SK-N-MC (cell line): ENCODE measurements at regions not wholly inside any gene's neighbourhood (a gene's known extent, or its start where the extent isn't known, plus 50 kb on each side); places are given as distances from the start of the nearest gene placed in this dataset.

Source experiments
- DNase-seq: peaks from one replicate; pipeline ENCODE4 v3.0.0-alpha.2; 2011; ENCODE audit warnings: low read depth, low spot score
- H3K27ac ChIP-seq: fragments of 200-600 bp; sonication (generic); 2 replicates; pipeline ENCODE4 v1.5.1; 2016; ENCODE audit warnings: mixed run types
- H3K36me3 ChIP-seq: fragments of 200-600 bp; sonication (generic); 2 replicates; pipeline ENCODE4 v1.6.1; 2017; ENCODE audit warnings: antibody characterized with exemption, low read length, mixed read lengths; ENCODE audit not compliant: insufficient read depth
- H3K4me3 ChIP-seq: fragments of 200-600 bp; sonication (generic); 2 replicates; pipeline ENCODE4 v1.5.1; 2016
- H3K9ac ChIP-seq: fragments of 200-600 bp; sonication (generic); 2 replicates; pipeline ENCODE4 v1.8.0; 2017; ENCODE audit warnings: mixed run types, mixed read lengths; ENCODE audit not compliant: insufficient read length
- H3K9me3 ChIP-seq: fragments of 200-600 bp; sonication (generic); 2 replicates; pipeline ENCODE4 v1.6.1; 2017; ENCODE audit warnings: low read depth, mild to moderate bottlenecking, antibody characterized with exemption, low read length, moderate library complexity, mixed read lengths
- EZH2 ChIP-seq: fragments of 200-600 bp; sonication (generic); IDR thresholded peaks from one replicate; pipeline ENCODE4 v1.6.1; 2017; ENCODE audit warnings: antibody characterized with exemption
- FOXP2 ChIP-seq: optimal IDR thresholded peaks from 2 replicates; pipeline ENCODE3; 2011; ENCODE audit warnings: mild to moderate bottlenecking, moderate library complexity; ENCODE audit not compliant: insufficient read depth; ENCODE audit errors: extremely low read length, control extremely low read depth
- POLR2AphosphoS5 ChIP-seq: IDR thresholded peaks from 2 replicates; pipeline ENCODE4 v1.6.1; 2012; ENCODE audit warnings: mild to moderate bottlenecking, low read depth, low read length, borderline replicate concordance

- TF ChIP-seq FOXP2 (no peak), EZH2 (no peak), POLR2AphosphoS5 (no peak)
- no peak overlapping the region for H3K27ac ChIP-seq
- DNase-seq: no peak
- H3K36me3 ChIP-seq: no peaks in the 10 kb centered on the region
- no peak overlapping the region for H3K9ac ChIP-seq
- H3K9me3 ChIP-seq: no peaks in the 10 kb centered on the region
- no peak overlapping the region for H3K4me3 ChIP-seq
These were observed 572.0 kb upstream of the LINC00305 start for GRCh38 chr18:64720781-64721464.

- Histone ChIP-seq H3K36me3 (no peaks in the 10 kb centered on the region), H3K27ac (peak overlapping the region; percentile 50; the same call in 1 of the 2 replicates), H3K4me3 (no peak overlapping the region), H3K9ac (no peak overlapping the region), H3K9me3 (no peaks in the 10 kb centered on the region)
- no peak for DNase-seq
- TF ChIP-seq EZH2 (no peak), FOXP2 (no peak), POLR2AphosphoS5 (no peak)
These were observed 569.9 kb upstream of the LINC00305 start for GRCh38 chr18:64718808-64719207.

GRCh38 chr18:64717026-64717425, 568.1 kb upstream of the LINC00305 start:
- DNase-seq: no peak
- no peaks in the 10 kb centered on the region for H3K36me3 ChIP-seq
- no peak overlapping the region for H3K9ac ChIP-seq
- no peak overlapping the region for H3K27ac ChIP-seq
- no peak for TF ChIP-seq POLR2AphosphoS5
- no peak for TF ChIP-seq FOXP2
- no peak for TF ChIP-seq EZH2
- H3K4me3 ChIP-seq: no peak overlapping the region
- H3K9me3 ChIP-seq: no peaks in the 10 kb centered on the region

- no peak overlapping the region for H3K4me3 ChIP-seq
- no peaks in the 10 kb centered on the region for H3K9me3 ChIP-seq
- no peak for DNase-seq
- H3K9ac ChIP-seq: no peak overlapping the region
- no peaks in the 10 kb centered on the region for H3K36me3 ChIP-seq
- no peak overlapping the region for H3K27ac ChIP-seq
- TF ChIP-seq FOXP2 (no peak), POLR2AphosphoS5 (no peak), EZH2 (no peak)
These were observed 565.2 kb upstream of the LINC00305 start for GRCh38 chr18:64714086-64714485.

GRCh38 chr18:64713284-64713683, 564.4 kb upstream of the LINC00305 start:
- H3K27ac ChIP-seq: no peak overlapping the region
- no peaks in the 10 kb centered on the region for H3K9me3 ChIP-seq
- no peak for TF ChIP-seq FOXP2
- no peaks in the 10 kb centered on the region for H3K36me3 ChIP-seq
- no peak overlapping the region for H3K9ac ChIP-seq
- no peak overlapping the region for H3K4me3 ChIP-seq
- no peak for DNase-seq

- no peak overlapping the region for H3K27ac ChIP-seq
- no peak overlapping the region for H3K4me3 ChIP-seq
- DNase-seq: no peak
- H3K36me3 ChIP-seq: no peaks in the 10 kb centered on the region
- H3K9me3 ChIP-seq: no peaks in the 10 kb centered on the region
- TF ChIP-seq POLR2AphosphoS5 (no peak), EZH2 (no peak), FOXP2 (no peak)
- H3K9ac ChIP-seq: no peak overlapping the region
These were observed 563.1 kb upstream of the LINC00305 start for GRCh38 chr18:64712035-64712434.

- Histone ChIP-seq H3K9ac (no peak overlapping the region), H3K27ac (no peak overlapping the region), H3K9me3 (no peaks in the 10 kb centered on the region), H3K4me3 (no peak overlapping the region), H3K36me3 (no peaks in the 10 kb centered on the region)
- DNase-seq: no peak
- TF ChIP-seq EZH2 (no peak), POLR2AphosphoS5 (no peak), FOXP2 (no peak)
These were observed 561.4 kb upstream of the LINC00305 start for GRCh38 chr18:64710105-64710861.

GRCh38 chr18:64707052-64707451, 558.2 kb upstream of the LINC00305 start:
- Histone ChIP-seq H3K9me3 (no peaks in the 10 kb centered on the region), H3K9ac (no peak overlapping the region), H3K4me3 (no peak overlapping the region), H3K36me3 (no peaks in the 10 kb centered on the region), H3K27ac (no peak overlapping the region)
- no peak for DNase-seq
- no peak for TF ChIP-seq EZH2
- no peak for TF ChIP-seq FOXP2
- no peak for TF ChIP-seq POLR2AphosphoS5

- TF ChIP-seq POLR2AphosphoS5 (no peak), FOXP2 (no peak), EZH2 (no peak)
- Histone ChIP-seq H3K9me3 (no peaks in the 10 kb centered on the region), H3K36me3 (no peaks in the 10 kb centered on the region), H3K9ac (no peak overlapping the region), H3K27ac (peak overlapping the region; percentile 14), H3K4me3 (no peak overlapping the region)
- peak; percentile 55 for DNase-seq
These were observed 550.2 kb upstream of the LINC00305 start for GRCh38 chr18:64699081-64699480.
